Body of pancreas (tissue), 4 donors: ENCODE measurements at regions not wholly inside any gene's neighbourhood (a gene's known extent, or its start where the extent isn't known, plus 50 kb on each side); places are given as distances from the start of the nearest gene placed in this dataset.

Experiments
- ATAC-seq: fragments of 150-250 bp; one replicate; pipeline ENCODE4 v1.9.1; 2016
- DNase-seq, 4 donors: peaks; one replicate each; pipeline ENCODE4 v3.0.0-alpha.2; 2019
- H3K27ac ChIP-seq, 4 donors: fragments of 200-600 bp; sonication (generic); 1 replicate in 3 of 4; 2 replicates in 1 of 4; pipeline versions ENCODE4 v1.5.1 to v1.6.1; 2016 to 2019; ENCODE audit warnings: mild to moderate bottlenecking in 1 of 4, mixed read lengths in 1 of 4, moderate library complexity in 1 of 4
- H3K27me3 ChIP-seq, 2 donors: fragments of 200-600 bp; sonication (generic); one replicate each; pipeline ENCODE4 v1.6.0; 2016; ENCODE audit warnings: mild to moderate bottlenecking in 1 of 2
- H3K36me3 ChIP-seq, 2 donors: fragments of 200-600 bp; sonication (generic); replicated peaks in 1 of 2; 2 replicates each; pipeline ENCODE4 v1.5.1; 2016; ENCODE audit warnings: low read depth in 2 of 2; ENCODE audit not compliant: insufficient read depth in 1 of 2
- H3K4me1 ChIP-seq: fragments of 200-600 bp; sonication (generic); one replicate; pipeline ENCODE4 v1.6.0; 2016
- H3K4me3 ChIP-seq, 2 donors: fragments of 200-600 bp; sonication (generic); 1 replicate in 1 of 2; 2 replicates in 1 of 2; pipeline ENCODE4 v1.5.1; 2016 to 2019
- H3K9me3 ChIP-seq, 3 donors: fragments of 200-600 bp; sonication (generic); 1 replicate in 2 of 3; 2 replicates in 1 of 3; pipeline ENCODE4 v1.5.1; 2016
- CTCF ChIP-seq, 7 experiments: fragments of 450-650 bp in 4 of 7; fragments of 200-600 bp in 3 of 7; sonication (generic) in 3 of 7; IDR thresholded peaks; one replicate each; pipeline ENCODE4 v1.5.1; 2016 to 2019; ENCODE audit warnings: antibody characterized with exemption in 7 of 7
- POLR2A ChIP-seq, 3 donors: fragments of 450-650 bp; IDR thresholded peaks; one replicate each; pipeline ENCODE4 v1.6.1; 2016; ENCODE audit warnings: antibody characterized with exemption in 3 of 3, mild to moderate bottlenecking in 2 of 3
- WGBS, 2 donors: methylation state at CpG; one replicate each; pipeline ENCODE4 v1.1.5; 2017; 5-methylcytosine and 5-hydroxymethylcytosine counted together
- intact Hi-C: fragments of 100-400 bp; cut with DNase I; formaldehyde crosslinking; loops from one replicate; pipeline ENCODE4 v1.15.1; 2023

- 75 to 82% methylated on average over 3 of the region's 3 CpGs for WGBS, 2 donors
- no peak for ATAC-seq
These were observed 55.1 kb downstream of the IRAG1 start for GRCh38 chr11:10638316-10638925.

GRCh38 chr11:10637731-10638151, 55.8 kb downstream of the IRAG1 start:
- DNase-seq: no peak
- H3K4me3 ChIP-seq: no peak overlapping the region
- no peak for TF ChIP-seq CTCF (IDR thresholded peaks at IDR 0.05)
- TF ChIP-seq POLR2A (IDR thresholded peaks at IDR 0.05): no peak
- no peak for ATAC-seq
- no peaks in the 10 kb centered on the region for H3K9me3 ChIP-seq
- H3K27me3 ChIP-seq: no peaks in the 10 kb centered on the region
- intact Hi-C loops: no loop called here
- H3K36me3 ChIP-seq: no peaks in the 10 kb centered on the region
- no peaks in the 10 kb centered on the region for H3K4me1 ChIP-seq
- WGBS, 2 donors: 42 to 50% methylated on average over 1 of the region's 1 CpG
- no peak overlapping the region for H3K27ac ChIP-seq

More at GRCh38 chr11:10638316-10638925, 55.1 kb downstream of the IRAG1 start:
- intact Hi-C loops: no loop called here
- no peak overlapping the region for H3K27ac ChIP-seq
- H3K9me3 ChIP-seq: no peaks in the 10 kb centered on the region
- H3K27me3 ChIP-seq: no peaks in the 10 kb centered on the region
- no peak for DNase-seq
- H3K4me3 ChIP-seq: no peak overlapping the region
- H3K36me3 ChIP-seq: no peaks in the 10 kb centered on the region
- H3K4me1 ChIP-seq: no peaks in the 10 kb centered on the region
- TF ChIP-seq CTCF (IDR thresholded peaks at IDR 0.05): no peak
- TF ChIP-seq POLR2A (IDR thresholded peaks at IDR 0.05): no peak

GRCh38 chr11:10634407-10634806, 59.1 kb downstream of the IRAG1 start:
- DNase-seq (no peak), ATAC-seq (no peak)
- H3K9me3 ChIP-seq: no peaks in the 10 kb centered on the region
- TF ChIP-seq POLR2A (IDR thresholded peaks at IDR 0.05) (no peak), CTCF (IDR thresholded peaks at IDR 0.05) (no peak)
- H3K4me1 ChIP-seq: no peaks in the 10 kb centered on the region
- no peak overlapping the region for H3K27ac ChIP-seq
- H3K27me3 ChIP-seq: no peaks in the 10 kb centered on the region
- no peaks in the 10 kb centered on the region for H3K36me3 ChIP-seq
- intact Hi-C loops: no loop called here
- WGBS, 2 donors: 90 to 91% methylated on average over 3 of the region's 3 CpGs
- H3K4me3 ChIP-seq: no peak overlapping the region

GRCh38 chr11:10633261-10633660, 60.3 kb downstream of the IRAG1 start:
- no peaks in the 10 kb centered on the region for H3K9me3 ChIP-seq
- no peaks in the 10 kb centered on the region for H3K27me3 ChIP-seq
- no peak overlapping the region for H3K27ac ChIP-seq
- 32 to 46% methylated on average over 11 of the region's 11 CpGs for WGBS, 2 donors
- intact Hi-C loops: no loop called here
- no peaks in the 10 kb centered on the region for H3K36me3 ChIP-seq
- TF ChIP-seq CTCF (IDR thresholded peaks at IDR 0.05) (no peak), POLR2A (IDR thresholded peaks at IDR 0.05) (no peak)
- ATAC-seq (peak; percentile 65), DNase-seq (peak in 2 of 4 donors; percentile 31 to 34)
- no peak overlapping the region for H3K4me3 ChIP-seq
- no peaks in the 10 kb centered on the region for H3K4me1 ChIP-seq

- H3K4me3 ChIP-seq: no peak overlapping the region
- TF ChIP-seq POLR2A (IDR thresholded peaks at IDR 0.05) (no peak), CTCF (IDR thresholded peaks at IDR 0.05) (no peak)
- DNase-seq (no peak), ATAC-seq (no peak)
- intact Hi-C loops: no loop called here
- no peak overlapping the region for H3K27ac ChIP-seq
- no peaks in the 10 kb centered on the region for H3K27me3 ChIP-seq
- 80 to 90% methylated on average over 5 of the region's 5 CpGs for WGBS, 2 donors
- H3K9me3 ChIP-seq: no peaks in the 10 kb centered on the region
- no peaks in the 10 kb centered on the region for H3K4me1 ChIP-seq
- no peaks in the 10 kb centered on the region for H3K36me3 ChIP-seq
These were observed 61.1 kb downstream of the IRAG1 start for GRCh38 chr11:10632483-10632882.
